ENCODE measurements at regions not wholly inside any gene's neighbourhood (a gene's known extent, or its start where the extent isn't known, plus 50 kb on each side); places are given as distances from the start of the nearest gene placed in this dataset.

DNA sequence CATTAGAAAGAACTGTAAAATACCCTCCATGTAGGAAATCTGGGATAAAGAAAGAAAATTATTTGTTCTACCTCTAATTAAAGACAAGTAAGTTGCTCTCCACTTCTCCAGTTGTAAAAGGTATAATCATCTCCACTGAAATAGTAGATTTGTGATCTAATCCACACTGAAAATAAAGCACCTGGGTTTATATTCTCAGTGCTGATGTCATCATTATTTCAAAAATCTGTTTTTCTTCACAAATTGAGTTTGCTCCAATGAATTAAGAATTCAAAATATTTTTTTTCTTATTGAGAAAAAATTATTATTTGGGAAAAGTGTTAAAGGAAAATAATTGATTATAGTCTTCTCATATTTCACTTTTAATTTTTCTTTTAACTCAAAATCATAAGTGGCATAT, 869.2 kb downstream of the SLC16A7 start:
- H3K27me3 ChIP-seq (ENCODE audit: control insufficient read depth in 2 of 2, insufficient read depth in 2 of 2, low read length in 2 of 2) = no peaks in the 10 kb centered on the region
- no peaks in the 10 kb centered on the region for H4K20me1 ChIP-seq (ENCODE audit: insufficient read depth, low read length)
- no peak overlapping the region for H3K27ac ChIP-seq (ENCODE audit: low read depth in 1 of 2, low read length in 2 of 2)
- no peak overlapping the region for H3K9ac ChIP-seq (ENCODE audit: insufficient read depth, low read length, poor library complexity, severe bottlenecking)
- Mint-ChIP-seq H3K9me3 (peaks cover 0 to 4% (median 0%) of the 10 kb centered on the region in 7 donors), H3K4me1 (no peaks in the 10 kb centered on the region), H3K4me3 (no peak overlapping the region), H3K27ac (no peak overlapping the region), H3K27me3 (ENCODE audit: low read depth in 3 of 3) (no peaks in the 10 kb centered on the region), H3K36me3 (no peaks in the 10 kb centered on the region)
- TF ChIP-seq, protein P1, sequence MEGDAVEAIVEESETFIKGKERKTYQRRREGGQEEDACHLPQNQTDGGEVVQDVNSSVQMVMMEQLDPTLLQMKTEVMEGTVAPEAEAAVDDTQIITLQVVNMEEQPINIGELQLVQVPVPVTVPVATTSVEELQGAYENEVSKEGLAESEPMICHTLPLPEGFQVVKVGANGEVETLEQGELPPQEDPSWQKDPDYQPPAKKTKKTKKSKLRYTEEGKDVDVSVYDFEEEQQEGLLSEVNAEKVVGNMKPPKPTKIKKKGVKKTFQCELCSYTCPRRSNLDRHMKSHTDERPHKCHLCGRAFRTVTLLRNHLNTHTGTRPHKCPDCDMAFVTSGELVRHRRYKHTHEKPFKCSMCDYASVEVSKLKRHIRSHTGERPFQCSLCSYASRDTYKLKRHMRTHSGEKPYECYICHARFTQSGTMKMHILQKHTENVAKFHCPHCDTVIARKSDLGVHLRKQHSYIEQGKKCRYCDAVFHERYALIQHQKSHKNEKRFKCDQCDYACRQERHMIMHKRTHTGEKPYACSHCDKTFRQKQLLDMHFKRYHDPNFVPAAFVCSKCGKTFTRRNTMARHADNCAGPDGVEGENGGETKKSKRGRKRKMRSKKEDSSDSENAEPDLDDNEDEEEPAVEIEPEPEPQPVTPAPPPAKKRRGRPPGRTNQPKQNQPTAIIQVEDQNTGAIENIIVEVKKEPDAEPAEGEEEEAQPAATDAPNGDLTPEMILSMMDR (IDR thresholded peaks at IDR 0.05) = no peak
- H3K4me1 ChIP-seq (ENCODE audit: control insufficient read depth in 1 of 2, insufficient read depth in 2 of 2, low read length in 2 of 2) = no peaks in the 10 kb centered on the region
- H3K9me3 ChIP-seq (replicated peaks in 1 of 2; ENCODE audit: control insufficient read depth in 1 of 2, insufficient read depth in 1 of 2, low read length in 2 of 2) = no peaks in the 10 kb centered on the region
- H3K4me2 ChIP-seq (replicated peaks; ENCODE audit: extremely low read depth, low read length, poor library complexity, severe bottlenecking) = no peak overlapping the region
- no peak for DNase-seq
- no peaks in the 10 kb centered on the region for H3K79me2 ChIP-seq (ENCODE audit: insufficient read depth, low read length)
- no peak overlapping the region for H3K4me3 ChIP-seq (replicated peaks in 1 of 3; ENCODE audit: low read depth in 2 of 3, low read length in 3 of 3)
- H3K36me3 ChIP-seq (replicated peaks in 1 of 2; ENCODE audit: control insufficient read depth in 1 of 2, insufficient read depth in 2 of 2, low read length in 2 of 2) = no peaks in the 10 kb centered on the region
- H2AFZ ChIP-seq (ENCODE audit: insufficient read depth, low read depth, low read length, poor library complexity, severe bottlenecking) = no peak overlapping the region
- intact Hi-C loops (cut with micrococcal nuclease) = no loop called here

DNA sequence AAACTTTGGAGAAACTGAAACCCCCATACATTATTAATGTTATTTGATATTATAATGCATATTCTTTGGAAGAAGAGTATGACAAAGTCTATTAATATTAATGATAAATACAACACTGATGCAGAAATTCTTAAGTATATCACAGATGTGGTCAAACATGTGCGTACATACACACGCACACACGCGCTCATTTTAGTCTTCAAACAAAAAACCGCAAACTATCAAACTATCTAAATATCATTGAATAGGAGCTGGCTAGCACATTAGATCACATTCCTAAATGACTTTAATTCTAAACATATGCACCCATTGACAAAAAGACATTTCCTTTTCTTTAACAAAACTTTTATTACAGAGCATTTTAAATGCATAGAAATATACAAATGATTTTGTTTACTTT, 872.7 kb downstream of the SLC16A7 start:
- WGBS (ENCODE audit: insufficient coverage) = 90% methylated on average over 4 of the region's 5 CpGs
- no peak overlapping the region for H3K4me3 Mint-ChIP-seq
- H3K4me3 ChIP-seq (replicated peaks in 1 of 3; ENCODE audit: low read depth in 2 of 3, low read length in 3 of 3) = no peak overlapping the region
- H3K4me1 ChIP-seq (ENCODE audit: control insufficient read depth in 1 of 2, insufficient read depth in 2 of 2, low read length in 2 of 2) = no peaks in the 10 kb centered on the region
- peaks cover 0 to 4% (median 0%) of the 10 kb centered on the region in 7 donors for H3K9me3 Mint-ChIP-seq
- H3K9me3 ChIP-seq (replicated peaks in 1 of 2; ENCODE audit: control insufficient read depth in 1 of 2, insufficient read depth in 1 of 2, low read length in 2 of 2) = no peaks in the 10 kb centered on the region
- H3K27ac Mint-ChIP-seq = no peak overlapping the region
- H2AFZ ChIP-seq (ENCODE audit: insufficient read depth, low read depth, low read length, poor library complexity, severe bottlenecking) = no peak overlapping the region
- no peak overlapping the region for H3K27ac ChIP-seq (ENCODE audit: low read depth in 1 of 2, low read length in 2 of 2)
- no peaks in the 10 kb centered on the region for H4K20me1 ChIP-seq (ENCODE audit: insufficient read depth, low read length)
- H3K27me3 Mint-ChIP-seq (ENCODE audit: low read depth in 3 of 3) = no peaks in the 10 kb centered on the region
- intact Hi-C loops (cut with micrococcal nuclease) = no loop called here
- no peak overlapping the region for H3K9ac ChIP-seq (ENCODE audit: insufficient read depth, low read length, poor library complexity, severe bottlenecking)
- TF ChIP-seq, protein P1 (IDR thresholded peaks at IDR 0.05) = no peak
- H3K79me2 ChIP-seq (ENCODE audit: insufficient read depth, low read length) = no peaks in the 10 kb centered on the region
- H3K27me3 ChIP-seq (ENCODE audit: control insufficient read depth in 2 of 2, insufficient read depth in 2 of 2, low read length in 2 of 2) = no peaks in the 10 kb centered on the region
- H3K36me3 ChIP-seq (replicated peaks in 1 of 2; ENCODE audit: control insufficient read depth in 1 of 2, insufficient read depth in 2 of 2, low read length in 2 of 2) = no peaks in the 10 kb centered on the region
- H3K36me3 Mint-ChIP-seq = no peaks in the 10 kb centered on the region
- no peak overlapping the region for H3K4me2 ChIP-seq (replicated peaks; ENCODE audit: extremely low read depth, low read length, poor library complexity, severe bottlenecking)
- no peaks in the 10 kb centered on the region for H3K4me1 Mint-ChIP-seq
- DNase-seq = no peak

Data from CD14-positive monocyte (primary cell).